Heart left ventricle (tissue), 13 donors: ENCODE measurements at regions not wholly inside any gene's neighbourhood (a gene's known extent, or its start where the extent isn't known, plus 50 kb on each side); places are given as distances from the start of the nearest gene placed in this dataset.

Experiments used
- POLR2A ChIP-seq, 2 donors: fragments of 450-650 bp; IDR thresholded peaks; one replicate each; pipeline ENCODE4 v1.6.1; 2017; ENCODE audit warnings: antibody characterized with exemption in 2 of 2, mild to moderate bottlenecking in 2 of 2, moderate library complexity in 2 of 2
- TF ChIP-seq, protein P1 (sequence below), 12 donors: fragments of 200-600 bp; sonication (generic) in 4 of 12; IDR thresholded peaks; one replicate each; pipeline versions ENCODE4 v1.5.0 to v1.8.0; 2018 to 2022; ENCODE audit warnings: antibody characterized with exemption in 12 of 12, mild to moderate bottlenecking in 5 of 12
- donor health status: ischemic (EF 13 %, LVEDD 7.1; RV severe dilation, severe dysfunction).
- donor health status: DM: no; HTN: yes; CAD: no.
- donor health status: DM: no; HTN: no; CAD: no.
- donor health status: ischemic (EF 25% LVEDD 6.9; RV normal size, moderate dysfunction).
- donor health status: ischemic (EF 25% LVEDD 5.7; RV mildly dilated, moderate dysfunction).
- donor health status: ischemic (EF 35%, LVEDD 5.7; RV mildly dilated, moderate dysfunction).
- donor health status: nonischemic (EF 11% LVEDD 7.7; RV severe dilation, severe dysfunction).
- donor health status: DM: yes; HTN: yes; CAD: no.
- donor health status: PGD.
- donor health status: ischemic (EF 29% LVEDD 5.4; RV normal size, mild dysfunction).
- donor health status: nonischemic (EF 23%, LVEDD 6.1; RV moderate dilation, normal function).

GRCh38 chr2:49298230-49298629, 143.9 kb upstream of the FSHR start:
- TF ChIP-seq, protein P1, sequence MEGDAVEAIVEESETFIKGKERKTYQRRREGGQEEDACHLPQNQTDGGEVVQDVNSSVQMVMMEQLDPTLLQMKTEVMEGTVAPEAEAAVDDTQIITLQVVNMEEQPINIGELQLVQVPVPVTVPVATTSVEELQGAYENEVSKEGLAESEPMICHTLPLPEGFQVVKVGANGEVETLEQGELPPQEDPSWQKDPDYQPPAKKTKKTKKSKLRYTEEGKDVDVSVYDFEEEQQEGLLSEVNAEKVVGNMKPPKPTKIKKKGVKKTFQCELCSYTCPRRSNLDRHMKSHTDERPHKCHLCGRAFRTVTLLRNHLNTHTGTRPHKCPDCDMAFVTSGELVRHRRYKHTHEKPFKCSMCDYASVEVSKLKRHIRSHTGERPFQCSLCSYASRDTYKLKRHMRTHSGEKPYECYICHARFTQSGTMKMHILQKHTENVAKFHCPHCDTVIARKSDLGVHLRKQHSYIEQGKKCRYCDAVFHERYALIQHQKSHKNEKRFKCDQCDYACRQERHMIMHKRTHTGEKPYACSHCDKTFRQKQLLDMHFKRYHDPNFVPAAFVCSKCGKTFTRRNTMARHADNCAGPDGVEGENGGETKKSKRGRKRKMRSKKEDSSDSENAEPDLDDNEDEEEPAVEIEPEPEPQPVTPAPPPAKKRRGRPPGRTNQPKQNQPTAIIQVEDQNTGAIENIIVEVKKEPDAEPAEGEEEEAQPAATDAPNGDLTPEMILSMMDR (IDR thresholded peaks at IDR 0.05), result no peak
- TF ChIP-seq POLR2A (IDR thresholded peaks at IDR 0.05), result no peak
